ENCODE measurements at regions not wholly inside any gene's neighbourhood (a gene's known extent, or its start where the extent isn't known, plus 50 kb on each side); places are given as distances from the start of the nearest gene placed in this dataset.

- H3K4me3 ChIP-seq: no peak overlapping the region
- H3K27ac ChIP-seq: no peak overlapping the region
- no peak overlapping the region for H3K9ac ChIP-seq
- H3K4me2 ChIP-seq: peak overlapping the region; percentile 64; the same call in 1 of the 2 replicates
- peaks cover 31% of the 10 kb centered on the region for H3K4me1 ChIP-seq
- H3K9me3 ChIP-seq: no peaks in the 10 kb centered on the region
- H3K27me3 ChIP-seq: no peaks in the 10 kb centered on the region
- H4K20me1 ChIP-seq: no peaks in the 10 kb centered on the region
- TF ChIP-seq Cebpa-rat (IDR thresholded peaks at IDR 0.05): no peak
- no peaks in the 10 kb centered on the region for H3K36me3 ChIP-seq
Observed at GRCh38 chr12:47382305-47382704, 302.5 kb upstream of the AMIGO2 start.

GRCh38 chr12:47378907-47379306 is 299.1 kb upstream of the AMIGO2 start:
- Histone ChIP-seq H3K9me3 (no peaks in the 10 kb centered on the region), H3K27me3 (no peaks in the 10 kb centered on the region), H3K27ac (no peak overlapping the region), H3K4me1 (peaks cover 20% of the 10 kb centered on the region), H3K36me3 (no peaks in the 10 kb centered on the region), H3K9ac (no peak overlapping the region), H4K20me1 (no peaks in the 10 kb centered on the region), H3K4me3 (no peak overlapping the region), H3K4me2 (no peak overlapping the region)
- no peak for TF ChIP-seq Cebpa-rat (IDR thresholded peaks at IDR 0.05)

DNA sequence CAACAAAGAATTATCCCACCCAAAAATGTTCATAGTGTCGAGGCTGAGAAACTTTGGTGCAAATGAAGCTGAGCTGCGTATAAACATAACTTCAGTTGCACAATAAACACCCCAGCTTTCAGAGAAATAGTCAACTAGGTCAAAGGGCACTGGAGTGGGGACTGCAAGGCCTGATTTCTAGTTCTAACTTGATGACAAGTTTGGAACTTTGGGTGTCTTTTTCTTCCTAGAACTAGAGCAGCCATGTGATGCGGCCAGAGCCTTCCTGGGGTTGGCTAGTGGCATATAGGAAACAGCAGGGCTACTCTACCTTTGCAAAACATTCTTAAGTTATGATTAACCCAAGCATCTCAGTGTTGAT is 298.4 kb upstream of the AMIGO2 start:
- peaks cover 13% of the 10 kb centered on the region for H3K4me1 ChIP-seq
- H3K9me3 ChIP-seq: no peaks in the 10 kb centered on the region
- H3K4me3 ChIP-seq: no peak overlapping the region
- H4K20me1 ChIP-seq: no peaks in the 10 kb centered on the region
- no peak overlapping the region for H3K4me2 ChIP-seq
- TF ChIP-seq Cebpa-rat (IDR thresholded peaks at IDR 0.05): no peak
- no peak overlapping the region for H3K9ac ChIP-seq
- H3K27ac ChIP-seq: no peak overlapping the region
- H3K36me3 ChIP-seq: no peaks in the 10 kb centered on the region
- H3K27me3 ChIP-seq: no peaks in the 10 kb centered on the region

DNA sequence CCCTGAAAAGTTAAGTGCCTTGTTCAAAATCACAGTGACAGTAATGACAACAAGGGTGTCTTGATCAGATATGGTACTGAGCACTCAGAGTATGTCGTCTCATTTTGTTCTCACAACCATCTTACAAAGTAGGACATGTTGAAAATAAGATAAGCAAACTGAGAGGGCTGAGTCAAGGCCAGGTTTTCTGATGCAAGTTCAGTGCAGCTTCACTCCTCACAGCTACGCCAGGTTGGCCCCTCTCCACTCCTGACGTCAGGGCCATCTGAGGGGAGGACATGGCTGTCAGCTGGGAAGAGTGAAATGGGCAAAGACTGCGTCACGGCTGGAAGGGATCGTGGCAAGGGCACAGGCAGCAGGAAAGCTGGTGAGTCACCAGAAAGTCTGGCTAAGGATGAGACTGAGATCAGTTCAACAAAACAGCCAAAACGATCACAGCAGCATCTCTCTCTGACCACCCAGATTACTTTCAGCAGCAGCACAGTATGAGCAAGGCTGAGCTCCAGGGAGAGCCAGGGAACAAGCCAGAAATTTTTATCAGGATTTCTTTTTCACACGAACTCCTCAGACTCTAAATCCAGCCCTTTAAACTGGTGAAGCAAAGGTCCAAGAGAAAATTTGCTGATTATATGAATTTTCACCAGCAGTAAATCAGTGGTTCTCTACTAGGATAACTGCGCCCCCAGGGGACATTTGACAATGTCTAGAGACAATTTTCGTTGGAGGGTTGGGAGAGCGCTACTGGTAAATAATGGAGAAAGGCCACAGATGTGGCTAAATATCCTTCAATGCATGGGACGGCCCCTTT is 297.9 kb upstream of the AMIGO2 start:
- H3K4me3 ChIP-seq: no peak overlapping the region
- H4K20me1 ChIP-seq: no peaks in the 10 kb centered on the region
- H3K36me3 ChIP-seq: no peaks in the 10 kb centered on the region
- no peak overlapping the region for H3K4me2 ChIP-seq
- H3K9ac ChIP-seq: no peak overlapping the region
- TF ChIP-seq Cebpa-rat (IDR thresholded peaks at IDR 0.05): no peak
- H3K9me3 ChIP-seq: no peaks in the 10 kb centered on the region
- no peak overlapping the region for H3K27ac ChIP-seq
- H3K27me3 ChIP-seq: no peaks in the 10 kb centered on the region
- peaks cover 7% of the 10 kb centered on the region for H3K4me1 ChIP-seq

- Histone ChIP-seq H3K4me1 (no peaks in the 10 kb centered on the region), H3K27me3 (no peaks in the 10 kb centered on the region), H3K36me3 (no peaks in the 10 kb centered on the region), H3K4me2 (no peak overlapping the region), H3K9ac (no peak overlapping the region), H4K20me1 (no peaks in the 10 kb centered on the region), H3K9me3 (no peaks in the 10 kb centered on the region), H3K4me3 (no peak overlapping the region), H3K27ac (no peak overlapping the region)
- TF ChIP-seq Cebpa-rat (IDR thresholded peaks at IDR 0.05): no peak
Observed at GRCh38 chr12:47376927-47377326, 297.2 kb upstream of the AMIGO2 start.

- Histone ChIP-seq H3K27ac (no peak overlapping the region), H3K4me3 (no peak overlapping the region), H3K36me3 (no peaks in the 10 kb centered on the region), H3K4me2 (no peak overlapping the region), H4K20me1 (no peaks in the 10 kb centered on the region), H3K9me3 (no peaks in the 10 kb centered on the region), H3K9ac (no peak overlapping the region), H3K4me1 (no peaks in the 10 kb centered on the region), H3K27me3 (no peaks in the 10 kb centered on the region)
- no peak for TF ChIP-seq Cebpa-rat (IDR thresholded peaks at IDR 0.05)
Observed at GRCh38 chr12:47373554-47374150, 293.9 kb upstream of the AMIGO2 start.

DNA sequence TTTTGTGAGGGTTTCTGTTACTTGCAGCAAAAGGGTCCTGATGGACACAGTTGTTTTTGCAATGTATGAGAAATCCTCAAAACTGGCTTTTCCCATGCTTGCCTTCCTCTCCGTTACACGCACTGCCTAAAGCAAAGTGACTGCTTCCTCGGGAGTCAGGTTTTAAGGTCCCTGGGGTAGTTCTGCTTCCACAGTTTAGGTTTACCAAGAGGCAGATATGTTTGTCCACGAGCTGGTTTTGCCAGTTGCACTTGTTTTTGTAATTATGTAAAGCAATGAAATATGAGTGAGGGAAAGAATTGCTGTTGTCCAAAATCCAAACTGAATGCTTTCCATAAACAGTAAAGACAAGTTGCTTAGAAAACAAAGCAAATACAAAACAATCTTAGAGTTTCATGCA is 290.7 kb upstream of the AMIGO2 start:
- Histone ChIP-seq H3K36me3 (no peaks in the 10 kb centered on the region), H3K4me2 (no peak overlapping the region)
- TF ChIP-seq Cebpa-rat (IDR thresholded peaks at IDR 0.05): no peak

GRCh38 chr12:47369085-47369484 is 289.3 kb upstream of the AMIGO2 start:
- H3K36me3 ChIP-seq: no peaks in the 10 kb centered on the region
- H3K9ac ChIP-seq: no peak overlapping the region
- H3K27me3 ChIP-seq: no peaks in the 10 kb centered on the region
- no peaks in the 10 kb centered on the region for H4K20me1 ChIP-seq
- H3K27ac ChIP-seq: no peak overlapping the region
- TF ChIP-seq Cebpa-rat (IDR thresholded peaks at IDR 0.05): no peak
- H3K4me2 ChIP-seq: no peak overlapping the region
- peaks cover 14% of the 10 kb centered on the region for H3K4me1 ChIP-seq
- H3K4me3 ChIP-seq: no peak overlapping the region
- no peaks in the 10 kb centered on the region for H3K9me3 ChIP-seq

More for the DNA sequence above, 290.7 kb upstream of the AMIGO2 start:
- no peak overlapping the region for H3K9ac ChIP-seq
- H3K4me1 ChIP-seq: peaks cover 14% of the 10 kb centered on the region
- H3K27me3 ChIP-seq: no peaks in the 10 kb centered on the region
- no peaks in the 10 kb centered on the region for H4K20me1 ChIP-seq
- H3K4me3 ChIP-seq: no peak overlapping the region
- H3K27ac ChIP-seq: no peak overlapping the region
- H3K9me3 ChIP-seq: no peaks in the 10 kb centered on the region

DNA sequence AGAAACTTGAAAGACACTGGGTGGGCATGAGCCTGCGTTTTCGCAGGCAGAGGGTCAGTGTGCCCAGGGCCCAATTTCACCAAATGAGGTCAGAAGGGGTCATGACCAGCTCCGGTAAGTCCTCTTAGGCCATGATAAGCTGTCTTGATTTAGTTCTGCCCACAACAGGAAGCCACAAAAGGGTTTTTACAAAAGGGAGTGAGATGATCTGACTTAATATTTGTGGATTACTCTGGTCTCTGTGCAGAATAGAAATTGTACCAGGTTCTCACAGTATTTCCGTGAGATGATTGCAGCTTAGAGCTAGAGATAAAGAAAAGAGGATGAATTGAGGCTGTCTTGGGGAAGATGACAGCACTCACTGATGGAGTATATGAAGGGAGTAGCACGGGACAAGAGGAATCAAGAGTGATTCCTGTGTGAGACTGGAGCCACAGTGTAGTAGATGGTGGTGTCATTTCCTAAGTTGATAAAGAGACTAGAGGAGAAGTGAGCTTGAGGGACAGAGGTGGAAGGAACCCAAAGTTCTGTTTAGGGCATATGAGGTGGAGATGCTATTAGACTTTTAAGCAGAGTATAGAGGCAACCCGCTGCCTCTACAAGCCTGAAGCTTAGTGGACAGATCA is 288.3 kb upstream of the AMIGO2 start:
- Histone ChIP-seq H3K9me3 (no peaks in the 10 kb centered on the region), H3K36me3 (no peaks in the 10 kb centered on the region), H3K27me3 (no peaks in the 10 kb centered on the region), H3K4me1 (peaks cover 14% of the 10 kb centered on the region), H3K4me2 (peak overlapping the region; percentile 53), H3K4me3 (no peak overlapping the region), H3K9ac (no peak overlapping the region), H3K27ac (no peak overlapping the region), H4K20me1 (no peaks in the 10 kb centered on the region)
- TF ChIP-seq Cebpa-rat (IDR thresholded peaks at IDR 0.05): no peak

DNA sequence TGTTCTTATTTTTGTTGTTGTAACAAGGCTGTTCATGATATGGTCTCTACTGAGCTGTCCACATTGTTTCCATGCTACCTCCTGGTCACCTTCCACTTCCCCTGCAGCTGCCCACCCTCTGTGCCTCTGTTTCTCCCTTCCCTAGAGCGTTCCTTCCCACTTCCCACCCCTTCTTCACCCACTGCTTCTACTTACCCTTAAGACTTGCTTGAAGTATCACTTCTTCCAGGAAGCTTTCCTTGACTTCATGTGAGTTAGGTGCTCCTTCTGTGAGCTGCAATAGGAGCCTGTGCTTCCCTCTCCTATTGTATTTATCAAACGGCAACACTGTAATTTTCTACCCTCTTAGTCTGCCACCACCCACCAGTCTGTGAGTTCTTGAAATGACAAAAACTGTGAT is 286.8 kb upstream of the AMIGO2 start:
- Histone ChIP-seq H3K9ac (no peak overlapping the region), H3K4me2 (no peak overlapping the region), H3K36me3 (no peaks in the 10 kb centered on the region), H4K20me1 (no peaks in the 10 kb centered on the region), H3K27me3 (no peaks in the 10 kb centered on the region), H3K27ac (no peak overlapping the region), H3K9me3 (no peaks in the 10 kb centered on the region), H3K4me3 (no peak overlapping the region), H3K4me1 (peaks cover 26% of the 10 kb centered on the region)
- TF ChIP-seq Cebpa-rat (IDR thresholded peaks at IDR 0.05): no peak

Data from BLaER1 (cell line).